Subcutaneous abdominal adipose tissue (tissue), 5 donors: ENCODE measurements at regions not wholly inside any gene's neighbourhood (a gene's known extent, or its start where the extent isn't known, plus 50 kb on each side); places are given as distances from the start of the nearest gene placed in this dataset.
A peak's percentile ranks its signal among the peaks of the same experiment; 100 is the strongest.

ENCODE experiments used
- H3K27ac ChIP-seq: one replicate; pipeline ENCODE4 v1.7.0; 2013; ENCODE audit warnings: low read depth, mild to moderate bottlenecking, inconsistent platforms, low read length, moderate library complexity
- H3K27me3 ChIP-seq, 5 donors: one replicate each; pipeline ENCODE4 v1.7.0; 2013; ENCODE audit warnings: low read length in 5 of 5, inconsistent platforms in 1 of 5; ENCODE audit not compliant: control insufficient read depth in 5 of 5, insufficient read depth in 4 of 5
- H3K36me3 ChIP-seq, 5 donors: one replicate each; pipeline ENCODE4 v1.7.0; 2013; ENCODE audit warnings: low read length in 5 of 5; ENCODE audit not compliant: control insufficient read depth in 5 of 5, insufficient read depth in 5 of 5
- H3K4me1 ChIP-seq, 5 donors: one replicate each; pipeline ENCODE4 v1.7.0; 2013; ENCODE audit warnings: low read length in 5 of 5, mild to moderate bottlenecking in 3 of 5, moderate library complexity in 1 of 5; ENCODE audit not compliant: control insufficient read depth in 5 of 5, insufficient read depth in 5 of 5
- H3K4me3 ChIP-seq, 5 donors: one replicate each; pipeline ENCODE4 v1.7.0; 2013; ENCODE audit warnings: low read length in 5 of 5, low read depth in 1 of 5
- H3K9ac ChIP-seq, 5 donors: one replicate each; pipeline ENCODE4 v1.7.0; 2013; ENCODE audit warnings: low read length in 5 of 5, mild to moderate bottlenecking in 4 of 5, moderate library complexity in 3 of 5
- H3K9me3 ChIP-seq, 5 donors: one replicate each; pipeline ENCODE4 v1.7.0; 2013; ENCODE audit warnings: low read length in 5 of 5; ENCODE audit not compliant: control insufficient read depth in 5 of 5
- donor health status: healthy.
- donor health status: healthy.
- donor health status: healthy.
- donor health status: healthy.
- donor health status: healthy.

GRCh38 chr7:1311406-1312135, 78.9 kb downstream of the UNCX start:
- Histone ChIP-seq H3K4me3 (no peak overlapping the region), H3K27ac (no peak overlapping the region), H3K9ac (no peak overlapping the region), H3K4me1 (no peaks in the 10 kb centered on the region), H3K9me3 (peaks cover 0 to 14% (median 10%) of the 10 kb centered on the region in 5 donors), H3K36me3 (no peaks in the 10 kb centered on the region), H3K27me3 (peaks cover 8 to 25% (median 19%) of the 10 kb centered on the region in 5 donors)

GRCh38 chr7:1312136-1313070, 79.7 kb downstream of the UNCX start:
- H3K36me3 ChIP-seq = no peaks in the 10 kb centered on the region
- H3K4me1 ChIP-seq = no peaks in the 10 kb centered on the region
- H3K4me3 ChIP-seq = peak overlapping the region in 1 of 5 donors; percentile 6
- no peak overlapping the region for H3K9ac ChIP-seq
- no peak overlapping the region for H3K27ac ChIP-seq
- peaks cover 8 to 22% (median 18%) of the 10 kb centered on the region in 5 donors for H3K27me3 ChIP-seq
- peaks cover 0 to 14% (median 10%) of the 10 kb centered on the region in 5 donors for H3K9me3 ChIP-seq

- no peaks in the 10 kb centered on the region for H3K4me1 ChIP-seq
- no peak overlapping the region for H3K9ac ChIP-seq
- H3K27me3 ChIP-seq = peaks cover 8 to 21% (median 17%) of the 10 kb centered on the region in 5 donors
- H3K27ac ChIP-seq = no peak overlapping the region
- no peaks in the 10 kb centered on the region for H3K36me3 ChIP-seq
- no peak overlapping the region for H3K4me3 ChIP-seq
- H3K9me3 ChIP-seq = peaks cover 0 to 14% (median 10%) of the 10 kb centered on the region in 5 donors
Observed at GRCh38 chr7:1313613-1314012, 80.9 kb downstream of the UNCX start.

GRCh38 chr7:1314021-1314907, 81.6 kb downstream of the UNCX start:
- H3K4me3 ChIP-seq = no peak overlapping the region
- H3K27ac ChIP-seq = no peak overlapping the region
- peaks cover 0 to 10% (median 9%) of the 10 kb centered on the region in 5 donors for H3K9me3 ChIP-seq
- peaks cover 8 to 25% (median 18%) of the 10 kb centered on the region in 5 donors for H3K27me3 ChIP-seq
- H3K9ac ChIP-seq = no peak overlapping the region
- no peaks in the 10 kb centered on the region for H3K36me3 ChIP-seq
- no peaks in the 10 kb centered on the region for H3K4me1 ChIP-seq

- no peak overlapping the region for H3K27ac ChIP-seq
- H3K36me3 ChIP-seq = no peaks in the 10 kb centered on the region
- peaks cover 0 to 10% (median 8%) of the 10 kb centered on the region in 5 donors for H3K9me3 ChIP-seq
- H3K9ac ChIP-seq = no peak overlapping the region
- H3K4me3 ChIP-seq = no peak overlapping the region
- no peaks in the 10 kb centered on the region for H3K4me1 ChIP-seq
- peaks cover 8 to 25% (median 18%) of the 10 kb centered on the region in 5 donors for H3K27me3 ChIP-seq
Observed at GRCh38 chr7:1314908-1315450, 82.3 kb downstream of the UNCX start.

GRCh38 chr7:1316086-1316485, 83.4 kb downstream of the UNCX start:
- H3K27me3 ChIP-seq = peaks cover 14 to 33% (median 27%) of the 10 kb centered on the region in 5 donors
- no peak overlapping the region for H3K27ac ChIP-seq
- H3K4me1 ChIP-seq = no peaks in the 10 kb centered on the region
- H3K9ac ChIP-seq = no peak overlapping the region
- H3K36me3 ChIP-seq = no peaks in the 10 kb centered on the region
- no peak overlapping the region for H3K4me3 ChIP-seq
- peaks cover 0 to 10% (median 8%) of the 10 kb centered on the region in 5 donors for H3K9me3 ChIP-seq

- Histone ChIP-seq H3K9me3 (peaks cover 0 to 3% (median 3%) of the 10 kb centered on the region in 5 donors), H3K27me3 (peaks cover 24 to 42% (median 37%) of the 10 kb centered on the region in 5 donors), H3K9ac (no peak overlapping the region), H3K4me1 (no peaks in the 10 kb centered on the region), H3K27ac (no peak overlapping the region), H3K4me3 (no peak overlapping the region), H3K36me3 (no peaks in the 10 kb centered on the region)
Observed at GRCh38 chr7:1317646-1318045, 85.0 kb downstream of the UNCX start.

GRCh38 chr7:1318051-1318450, 85.4 kb downstream of the UNCX start:
- Histone ChIP-seq H3K4me1 (no peaks in the 10 kb centered on the region), H3K27me3 (peaks cover 28 to 46% (median 42%) of the 10 kb centered on the region in 5 donors), H3K9ac (no peak overlapping the region), H3K27ac (no peak overlapping the region), H3K36me3 (no peaks in the 10 kb centered on the region), H3K4me3 (no peak overlapping the region), H3K9me3 (no peaks in the 10 kb centered on the region)

GRCh38 chr7:1318661-1319060, 86.0 kb downstream of the UNCX start:
- no peaks in the 10 kb centered on the region for H3K4me1 ChIP-seq
- no peaks in the 10 kb centered on the region for H3K9me3 ChIP-seq
- H3K27me3 ChIP-seq = peaks cover 33 to 49% (median 47%) of the 10 kb centered on the region in 5 donors
- no peak overlapping the region for H3K9ac ChIP-seq
- H3K36me3 ChIP-seq = no peaks in the 10 kb centered on the region
- no peak overlapping the region for H3K4me3 ChIP-seq
- H3K27ac ChIP-seq = no peak overlapping the region
